ENCODE measurements at regions not wholly inside any gene's neighbourhood (a gene's known extent, or its start where the extent isn't known, plus 50 kb on each side); places are given as distances from the start of the nearest gene placed in this dataset.

DNA sequence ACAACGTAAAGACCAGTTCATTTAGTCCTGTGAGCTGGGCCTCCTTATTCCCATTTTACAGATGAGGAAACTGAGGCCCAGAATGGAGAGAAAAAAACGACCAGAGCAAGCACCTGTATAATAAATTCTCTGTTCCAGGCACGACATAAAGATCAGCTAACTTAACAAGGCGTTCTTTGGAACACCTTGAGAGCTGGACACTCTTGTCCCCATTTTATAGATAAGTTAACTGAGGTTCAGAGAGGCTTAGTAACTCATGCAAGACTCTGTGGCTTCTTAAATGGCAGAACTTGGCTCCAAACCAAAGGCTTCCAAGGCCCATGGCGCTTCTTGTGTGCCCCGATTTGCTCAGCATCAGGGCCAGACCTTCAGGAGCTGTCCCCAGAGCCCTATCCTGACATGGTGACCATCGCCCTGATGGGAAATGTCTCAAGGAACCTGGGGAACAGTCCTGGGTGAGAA lies 142.1 kb downstream of the VEGFA start:
- TF ChIP-seq, protein P1, sequence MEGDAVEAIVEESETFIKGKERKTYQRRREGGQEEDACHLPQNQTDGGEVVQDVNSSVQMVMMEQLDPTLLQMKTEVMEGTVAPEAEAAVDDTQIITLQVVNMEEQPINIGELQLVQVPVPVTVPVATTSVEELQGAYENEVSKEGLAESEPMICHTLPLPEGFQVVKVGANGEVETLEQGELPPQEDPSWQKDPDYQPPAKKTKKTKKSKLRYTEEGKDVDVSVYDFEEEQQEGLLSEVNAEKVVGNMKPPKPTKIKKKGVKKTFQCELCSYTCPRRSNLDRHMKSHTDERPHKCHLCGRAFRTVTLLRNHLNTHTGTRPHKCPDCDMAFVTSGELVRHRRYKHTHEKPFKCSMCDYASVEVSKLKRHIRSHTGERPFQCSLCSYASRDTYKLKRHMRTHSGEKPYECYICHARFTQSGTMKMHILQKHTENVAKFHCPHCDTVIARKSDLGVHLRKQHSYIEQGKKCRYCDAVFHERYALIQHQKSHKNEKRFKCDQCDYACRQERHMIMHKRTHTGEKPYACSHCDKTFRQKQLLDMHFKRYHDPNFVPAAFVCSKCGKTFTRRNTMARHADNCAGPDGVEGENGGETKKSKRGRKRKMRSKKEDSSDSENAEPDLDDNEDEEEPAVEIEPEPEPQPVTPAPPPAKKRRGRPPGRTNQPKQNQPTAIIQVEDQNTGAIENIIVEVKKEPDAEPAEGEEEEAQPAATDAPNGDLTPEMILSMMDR (IDR thresholded peaks at IDR 0.05), result no peak
- TF ChIP-seq EP300 (IDR thresholded peaks at IDR 0.05) (no peak), POLR2A (IDR thresholded peaks at IDR 0.05) (no peak), POLR2AphosphoS5 (IDR thresholded peaks at IDR 0.05) (no peak)
